HepG2 (cell line): ENCODE measurements at regions not wholly inside any gene's neighbourhood (a gene's known extent, or its start where the extent isn't known, plus 50 kb on each side); places are given as distances from the start of the nearest gene placed in this dataset.

Source experiments
- ATF6 ChIP-seq: sonication (generic); formaldehyde crosslinking; conservative IDR thresholded peaks from 2 replicates; pipeline ENCODE4 v1.4.0; 2020; ENCODE audit warnings: missing genetic modification reagents
- BRCA1 ChIP-seq: sonication (generic); formaldehyde crosslinking; IDR thresholded peaks from 2 replicates; pipeline ENCODE4 v1.4.0; 2020; ENCODE audit warnings: missing genetic modification reagents
- CTCF ChIP-seq: sonication (generic); formaldehyde crosslinking; IDR thresholded peaks from 2 replicates; pipeline ENCODE4 v1.5.0; 2020; ENCODE audit warnings: mild to moderate bottlenecking, missing genetic modification reagents, moderate library complexity
- DBP ChIP-seq: sonication (generic); formaldehyde crosslinking; IDR thresholded peaks from 2 replicates; pipeline ENCODE4 v1.4.0; 2020; ENCODE audit warnings: missing genetic modification reagents; ENCODE audit errors: not compliant biosample characterization
- ELF4 ChIP-seq: sonication (generic); formaldehyde crosslinking; IDR thresholded peaks from 2 replicates; pipeline ENCODE4 v1.5.0; 2020; ENCODE audit warnings: missing genetic modification reagents, mild to moderate bottlenecking, moderate library complexity, borderline replicate concordance
- NFE2 ChIP-seq: sonication (generic); formaldehyde crosslinking; IDR thresholded peaks from 2 replicates; pipeline ENCODE4 v1.4.0; 2020; ENCODE audit warnings: missing genetic modification reagents
- REST ChIP-seq, 2 experiments: IDR thresholded peaks; 2 replicates each; pipeline ENCODE4 v1.6.1; 2011 to 2012; ENCODE audit warnings: low read length in 2 of 2, borderline replicate concordance in 1 of 2, low read depth in 1 of 2, mild to moderate bottlenecking in 1 of 2, moderate library complexity in 1 of 2
- SIN3A ChIP-seq: IDR thresholded peaks from 2 replicates; pipeline ENCODE4 v1.6.1; 2011; ENCODE audit warnings: low read depth, mild to moderate bottlenecking, control low read depth, low read length, borderline replicate concordance
- SP2 ChIP-seq: sonication (generic); formaldehyde crosslinking; IDR thresholded peaks from 2 replicates; pipeline ENCODE4 v1.5.1; 2020; ENCODE audit warnings: mild to moderate bottlenecking, missing genetic modification reagents
- ZNF768 ChIP-seq: sonication (generic); formaldehyde crosslinking; IDR thresholded peaks from 2 replicates; pipeline ENCODE4 v1.4.0; 2020; ENCODE audit warnings: missing genetic modification reagents

GRCh38 chr3:117553461-117553860 lies 843.9 kb downstream of the TUSC7 start:
- TF ChIP-seq DBP (CRISPR knock-in tag) (no peak), SP2 (CRISPR knock-in tag) (no peak), ATF6 (no peak), NFE2 (CRISPR knock-in tag) (no peak), ELF4 (no peak), BRCA1 (CRISPR knock-in tag) (no peak), ZNF768 (CRISPR knock-in tag) (no peak), REST (IDR thresholded peaks at IDR 0.05; ENCODE audit: borderline replicate concordance in 1 of 2, low read depth in 1 of 2, low read length in 2 of 2) (no peak), CTCF (CRISPR knock-in tag) (no peak), SIN3A (no peak)
